Adipose tissue (tissue), 3 donors: ENCODE measurements at regions not wholly inside any gene's neighbourhood (a gene's known extent, or its start where the extent isn't known, plus 50 kb on each side); places are given as distances from the start of the nearest gene placed in this dataset.
"Not testable (repeated sequence)": the region's sequence is repeated elsewhere in the genome, so short reads cannot be mapped to it uniquely, and the experiment has no call there.

Experiments
- H3K27ac ChIP-seq: one replicate; pipeline ENCODE4 v1.5.1; 2013; ENCODE audit warnings: low read depth, low read length
- WGBS, 3 donors: extraction: QIAGEN DNeasy Blood & Tissue Kit; methylation state at CpG; one replicate each; pipeline ENCODE4 v1.1.7; 2013; 5-methylcytosine and 5-hydroxymethylcytosine counted together
- donor health status: healthy with polysubstance abuse.
- donor health status: Bipolar disorder and iron deficiency.
- donor health status: healthy.

DNA sequence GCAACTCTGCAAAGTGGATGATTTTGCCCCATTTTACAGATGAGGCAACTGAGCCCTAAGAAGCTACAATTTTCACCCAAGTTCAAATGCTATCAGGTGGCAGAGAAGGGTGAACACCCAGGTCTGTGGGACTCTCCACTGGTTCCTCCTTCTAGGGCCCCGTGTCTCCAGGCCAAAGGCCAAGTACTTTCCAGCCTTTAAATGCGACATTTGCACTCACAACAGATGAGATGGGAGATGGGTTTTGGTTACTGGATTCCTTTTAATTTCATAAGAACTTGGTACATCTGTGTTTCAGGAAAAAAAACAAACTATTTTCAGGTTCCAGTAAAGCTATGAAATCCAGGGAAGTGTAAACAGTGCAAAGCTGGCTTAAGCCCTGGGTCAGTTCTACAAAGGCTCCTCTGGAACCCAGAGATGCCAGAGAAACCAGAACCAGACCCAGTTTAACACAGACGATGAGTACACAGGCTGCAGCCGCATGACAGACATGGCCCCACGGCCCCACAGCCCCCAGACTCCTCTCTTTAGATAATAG is 361.7 kb downstream of the ANAPC1 start:
- WGBS, 3 donors, result 49 to 60% (median 53%) methylated on average over 5 of the region's 5 CpGs
- no peak overlapping the region for H3K27ac ChIP-seq

DNA sequence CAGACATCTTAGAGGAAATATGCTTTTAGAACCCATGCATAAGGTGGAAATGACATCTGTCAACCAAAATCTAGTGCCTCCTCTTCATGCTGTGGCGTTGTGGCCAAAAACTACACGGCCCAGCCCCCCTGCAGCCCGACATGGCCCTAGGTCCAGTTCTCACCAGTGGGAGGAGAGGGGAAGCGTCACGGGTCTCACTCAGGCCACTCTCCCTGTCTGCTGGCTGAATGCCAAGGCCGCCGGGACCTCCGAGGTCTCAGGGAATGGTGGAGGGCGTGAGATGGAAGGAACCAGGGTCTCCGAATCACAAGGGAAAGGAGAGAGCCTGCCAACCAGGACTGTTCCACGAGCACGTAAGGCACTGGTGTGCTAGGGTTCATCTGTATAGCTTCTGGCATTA is 361.0 kb downstream of the ANAPC1 start:
- WGBS, 3 donors, result 45 to 67% (median 63%) methylated on average over 12 of the region's 12 CpGs
- H3K27ac ChIP-seq, result no peak overlapping the region

DNA sequence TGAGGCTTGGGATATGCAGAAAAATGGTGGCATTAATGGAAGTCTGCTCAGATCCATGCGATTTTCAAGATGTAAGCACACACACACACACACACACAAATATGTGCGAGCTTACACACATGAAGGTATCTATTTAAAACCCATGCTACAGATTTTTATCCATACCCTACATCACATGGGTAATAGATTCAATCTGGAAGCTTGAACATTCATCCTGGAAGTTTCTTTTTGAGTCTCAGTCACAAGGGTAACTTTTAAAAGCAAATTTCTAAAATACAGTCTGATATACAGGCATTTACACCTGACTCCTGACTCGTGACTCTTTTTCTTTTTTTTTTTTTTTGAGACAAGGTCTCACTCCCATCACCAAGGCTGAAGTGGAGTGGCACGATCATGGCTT is 359.0 kb downstream of the ANAPC1 start:
- not testable (repeated sequence) for H3K27ac ChIP-seq

DNA sequence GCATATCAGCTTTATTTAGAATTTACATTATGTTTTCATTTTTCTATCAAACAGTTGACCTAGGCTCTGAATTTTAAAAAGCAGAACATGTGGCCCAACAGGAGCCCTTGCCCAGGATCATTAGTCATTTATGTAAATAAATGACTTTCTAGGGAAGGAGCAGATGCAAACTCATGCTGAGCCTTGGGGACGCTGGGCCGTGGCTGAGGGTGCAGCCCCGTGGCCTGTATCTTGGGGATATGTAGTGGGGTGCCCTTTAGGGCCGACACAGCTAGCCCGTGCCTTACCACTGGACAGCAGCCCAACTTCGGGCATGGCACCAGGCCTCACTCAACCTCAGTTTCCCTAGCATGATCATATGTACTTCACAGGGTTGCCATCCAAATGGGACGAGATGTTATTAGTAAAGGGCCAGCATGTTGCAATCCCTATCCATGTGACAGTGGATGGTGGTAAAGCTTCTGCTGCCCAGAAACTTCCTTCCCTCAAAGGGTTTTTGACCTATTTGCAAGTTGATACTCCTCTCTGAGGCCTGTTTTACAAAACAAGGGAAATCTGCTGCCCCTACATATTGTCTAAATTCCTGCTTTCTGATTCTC is 357.9 kb downstream of the ANAPC1 start:
- H3K27ac ChIP-seq, result not testable (repeated sequence)
- 30 to 70% (median 67%) methylated on average over 7 of the region's 7 CpGs for WGBS, 3 donors

More for the DNA sequence above, 359.0 kb downstream of the ANAPC1 start:
- 88 to 95% (median 93%) methylated on average over 2 to 4 of the region's 4 CpGs for WGBS, 3 donors

DNA sequence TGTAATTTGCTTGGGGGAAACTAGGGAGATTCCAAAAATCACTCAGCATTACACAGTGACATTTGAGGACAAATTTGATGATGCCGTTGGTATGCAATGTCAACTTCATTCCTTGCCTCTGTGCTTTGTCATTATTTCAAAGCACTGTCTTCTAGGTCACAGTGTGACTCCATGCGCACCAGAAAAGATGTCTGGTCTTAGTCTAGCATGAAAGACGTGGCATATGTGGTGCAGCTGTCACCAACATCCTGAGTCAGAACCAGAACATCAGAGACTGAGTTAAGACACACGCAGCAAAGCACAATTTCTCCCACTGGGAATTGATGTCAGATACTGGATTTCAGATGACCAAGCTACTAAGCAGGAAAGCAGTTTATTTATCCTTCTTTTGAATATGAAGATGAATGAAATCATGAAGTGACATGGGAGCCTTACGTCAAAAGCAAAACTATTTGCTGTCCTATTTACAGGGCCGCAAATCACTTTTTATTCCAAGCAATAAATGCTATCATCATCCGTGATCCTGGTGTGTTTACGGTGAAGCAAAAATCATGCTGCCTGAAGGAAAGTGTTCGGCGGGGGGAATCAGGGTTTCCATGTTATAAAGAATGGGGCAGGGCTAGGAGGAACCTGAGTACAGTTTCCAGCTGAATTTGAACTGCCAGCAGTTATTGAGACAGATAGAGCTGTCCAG is 356.1 kb downstream of the ANAPC1 start:
- not testable (repeated sequence) for H3K27ac ChIP-seq
- WGBS, 3 donors, result 88 to 89% (median 89%) methylated on average over 6 of the region's 10 CpGs

DNA sequence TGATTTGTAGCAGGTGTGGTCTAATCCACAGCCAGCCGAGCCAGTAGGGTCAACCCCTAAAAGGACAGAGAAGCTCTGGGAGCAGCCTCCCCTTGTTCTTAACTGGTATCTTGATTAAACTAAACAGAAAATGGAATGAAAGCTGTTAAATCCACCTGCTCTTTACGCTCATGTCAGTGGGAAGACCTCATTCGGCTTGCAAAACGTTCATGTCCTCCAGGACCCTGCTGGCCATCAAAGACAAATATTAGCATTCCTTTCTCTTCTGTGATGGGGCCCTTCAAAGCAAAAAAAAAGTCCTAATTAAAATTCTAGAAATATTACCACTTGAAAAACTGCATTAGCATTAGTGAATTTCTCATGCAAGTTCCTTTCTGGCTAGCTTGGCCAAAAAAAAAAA is 355.0 kb downstream of the ANAPC1 start:
- WGBS, 3 donors, result 65 to 93% (median 91%) methylated on average over 3 of the region's 4 CpGs
- not testable (repeated sequence) for H3K27ac ChIP-seq

DNA sequence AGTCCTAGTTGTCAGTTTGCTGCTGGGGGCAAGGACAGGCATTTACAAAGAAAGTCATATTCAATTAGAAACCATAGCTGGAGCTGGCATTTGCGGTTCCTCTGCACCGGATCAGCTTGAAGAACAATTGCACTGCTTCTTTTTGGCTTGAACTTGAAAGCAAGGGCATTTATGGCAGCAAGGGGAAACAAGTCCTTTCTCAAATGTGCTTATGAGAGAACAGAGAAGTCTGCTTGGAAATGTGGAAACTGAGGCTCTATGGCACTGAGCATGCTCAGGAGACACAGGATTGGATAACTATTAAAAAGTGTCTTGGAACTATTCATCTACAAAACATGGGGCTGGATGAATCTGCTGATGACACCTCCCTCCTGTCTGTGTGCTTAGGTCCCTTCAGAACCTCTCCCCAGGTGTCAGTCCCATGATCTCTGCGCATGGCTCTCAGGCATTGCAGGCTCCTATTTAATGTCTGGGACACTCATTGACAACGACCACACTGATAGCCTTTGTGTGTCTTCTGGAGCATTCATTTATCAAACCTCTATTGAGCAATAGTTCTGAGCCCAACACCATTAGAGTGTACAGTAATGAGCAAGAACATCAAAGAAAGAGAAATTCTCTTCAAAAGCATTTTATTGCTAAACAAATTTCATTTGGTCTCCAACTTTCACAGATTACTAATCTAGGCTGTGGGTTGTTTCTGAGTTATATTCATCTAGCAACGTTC is 353.6 kb downstream of the ANAPC1 start:
- not testable (repeated sequence) for H3K27ac ChIP-seq
- WGBS, 3 donors, result 64 to 91% (median 78%) methylated on average over 4 to 5 of the region's 5 CpGs

DNA sequence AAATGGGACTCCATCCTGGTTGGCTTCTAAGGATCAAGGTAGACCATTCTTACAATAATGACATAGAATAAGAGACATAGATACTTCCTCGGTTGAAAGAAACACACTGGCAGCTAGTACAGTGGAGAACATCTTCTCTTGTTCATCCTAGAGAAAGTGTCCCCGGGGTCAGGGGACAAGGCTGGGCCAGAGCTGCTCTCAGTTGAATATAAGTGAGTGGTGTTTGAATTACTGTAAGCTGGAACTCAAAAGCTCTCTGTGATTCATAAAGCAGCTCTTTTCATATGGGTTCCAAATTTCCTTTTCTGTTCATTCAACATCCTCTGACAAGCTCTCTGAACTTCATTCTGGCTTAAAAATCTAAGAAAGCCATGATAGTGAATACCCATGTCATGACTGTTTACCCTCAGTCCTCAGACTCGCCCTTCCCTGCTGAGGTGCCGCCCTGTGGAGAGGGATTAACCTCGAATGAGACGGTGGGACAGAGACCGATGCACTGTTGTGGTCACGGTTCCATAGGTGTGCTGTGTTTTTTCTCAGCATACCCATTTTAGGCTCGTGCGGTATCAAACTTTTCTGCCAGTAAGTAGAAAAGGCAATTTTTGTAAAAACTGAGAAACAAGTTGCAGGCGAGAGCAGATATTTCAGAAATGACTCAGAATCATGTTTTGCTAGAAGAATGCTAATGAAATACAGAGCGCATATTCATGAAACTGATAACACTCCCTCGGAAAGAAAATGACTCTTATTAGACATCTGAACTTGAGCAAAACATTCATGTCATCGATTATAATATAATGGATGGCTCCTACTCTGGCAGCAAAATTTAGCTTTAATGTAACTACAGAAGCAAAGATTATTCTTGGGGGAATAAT is 351.1 kb downstream of the ANAPC1 start:
- 46 to 69% (median 67%) methylated on average over 6 to 7 of the region's 14 CpGs for WGBS, 3 donors
- not testable (repeated sequence) for H3K27ac ChIP-seq

DNA sequence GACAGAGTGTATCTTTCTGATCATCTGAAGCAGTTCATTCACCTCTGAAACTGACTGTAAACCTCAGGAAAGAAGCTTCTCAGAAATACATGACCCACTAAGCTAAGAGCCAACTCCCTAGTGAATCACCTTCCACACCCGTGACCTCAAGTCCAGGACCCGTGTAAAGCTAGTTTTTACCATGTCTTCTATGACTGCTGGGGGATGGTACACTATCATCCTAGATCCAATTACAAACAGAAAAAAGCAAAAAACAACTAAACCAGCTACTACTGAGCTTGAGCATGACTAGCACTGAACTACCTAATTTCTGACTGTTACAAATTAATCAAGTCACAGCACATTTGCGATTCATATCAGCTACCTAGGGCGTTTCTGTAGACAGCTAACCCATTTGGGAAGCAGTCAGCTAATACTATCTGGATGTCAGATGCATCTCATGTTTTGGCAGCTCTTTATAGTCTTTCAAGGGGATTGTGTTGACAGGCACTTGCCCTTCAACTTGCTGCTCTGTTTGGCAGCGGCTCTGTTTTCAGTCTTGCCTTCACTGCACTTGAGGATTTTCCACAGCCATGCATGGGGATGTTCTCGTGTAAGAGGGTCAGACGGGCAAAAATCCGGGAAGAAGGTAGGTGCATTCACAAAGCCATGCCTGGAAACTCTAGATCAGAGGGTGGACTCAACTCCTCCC is 350.3 kb downstream of the ANAPC1 start:
- 69 to 75% (median 71%) methylated on average over 4 to 6 of the region's 8 CpGs for WGBS, 3 donors
- not testable (repeated sequence) for H3K27ac ChIP-seq

DNA sequence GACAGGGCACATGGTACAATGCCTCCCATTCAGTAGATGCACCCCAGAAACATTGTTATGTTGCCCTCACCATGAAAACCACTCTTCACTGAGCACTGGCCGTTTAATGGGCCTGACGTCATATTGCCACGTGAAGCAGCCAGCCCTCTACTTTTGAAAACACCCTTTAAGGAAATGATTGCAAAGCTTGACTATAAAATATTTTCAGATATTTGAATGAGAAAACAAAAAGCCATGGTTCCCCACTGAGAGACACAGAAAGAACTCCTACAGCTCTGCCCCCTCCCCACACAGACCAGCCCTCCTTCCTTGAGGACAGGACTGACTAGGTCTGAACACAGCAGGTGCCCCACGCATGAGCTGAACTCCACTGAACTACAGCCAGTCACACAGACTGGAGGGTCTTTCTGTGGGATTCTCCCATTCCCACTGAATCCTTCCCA is 349.1 kb downstream of the ANAPC1 start:
- no peak overlapping the region for H3K27ac ChIP-seq
- 38 to 53% (median 44%) methylated on average over 4 of the region's 4 CpGs for WGBS, 3 donors

DNA sequence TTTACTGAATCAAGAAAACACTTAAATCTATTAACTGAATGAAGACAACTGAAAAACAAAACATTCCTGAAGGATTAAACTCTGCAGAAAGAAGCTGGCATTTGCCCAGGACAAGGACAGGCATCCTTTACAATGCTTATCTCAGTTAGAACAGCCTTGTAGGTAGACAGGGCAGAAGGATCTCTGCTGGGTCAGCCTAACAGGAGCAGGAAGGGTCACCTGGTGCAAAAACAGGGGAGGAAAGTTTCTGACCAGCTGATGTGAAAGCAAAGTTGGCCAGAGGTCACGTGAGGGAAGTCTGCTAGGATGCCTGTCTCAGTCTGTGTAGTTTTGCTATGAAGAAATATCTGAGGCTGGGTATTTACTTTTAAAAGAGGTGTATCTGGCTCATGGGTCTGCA is 348.6 kb downstream of the ANAPC1 start:
- 33 to 52% (median 43%) methylated on average over 1 of the region's 1 CpG for WGBS, 3 donors
- no peak overlapping the region for H3K27ac ChIP-seq

DNA sequence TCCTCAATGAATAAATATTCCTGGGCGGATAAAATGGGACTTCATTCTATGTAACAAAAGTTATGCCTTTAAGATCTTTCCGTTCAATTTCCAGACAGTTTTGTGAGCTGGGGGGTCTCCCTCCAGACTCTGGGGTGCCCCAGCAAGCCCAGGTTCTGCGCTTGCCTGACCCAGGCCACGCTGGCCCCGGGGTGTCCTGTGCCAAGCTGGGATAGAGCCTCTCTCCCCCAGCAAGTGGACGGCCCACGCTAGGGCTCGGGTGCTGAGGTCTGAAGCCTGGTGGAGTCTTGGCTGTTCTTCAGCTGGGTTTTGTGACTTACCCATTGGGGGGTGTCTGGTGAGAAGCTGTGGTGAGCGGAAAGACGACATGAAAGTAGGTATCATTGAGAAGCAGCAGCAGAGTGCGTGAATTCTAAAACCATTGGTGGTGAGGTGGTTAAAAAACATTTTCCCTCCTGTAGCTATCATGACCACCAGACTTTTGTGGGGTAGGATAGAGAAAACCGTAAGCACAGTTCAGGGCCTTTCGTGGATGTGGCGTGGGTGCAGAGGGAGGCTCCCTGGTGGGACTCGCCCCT is 346.8 kb downstream of the ANAPC1 start:
- no peak overlapping the region for H3K27ac ChIP-seq
- WGBS, 3 donors, result 92 to 95% (median 92%) methylated on average over 15 of the region's 15 CpGs

DNA sequence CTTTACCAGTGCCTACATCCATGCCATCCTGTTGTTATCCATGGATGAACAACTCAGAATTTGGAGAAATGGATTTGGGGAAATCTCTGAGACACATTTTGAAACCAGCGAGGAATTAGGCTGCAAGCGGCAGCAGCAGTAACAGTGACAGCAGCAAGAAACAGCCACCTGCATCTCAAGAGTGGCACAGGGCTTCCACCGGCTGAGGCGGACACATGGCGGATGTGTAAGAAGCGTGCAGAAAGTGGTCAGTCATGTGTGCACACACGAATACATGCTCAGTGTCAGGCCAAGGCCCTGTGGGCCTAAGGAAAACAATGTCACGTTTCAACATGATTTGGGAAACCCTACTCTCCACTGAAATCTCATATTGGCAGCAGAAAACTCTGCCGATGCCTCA is 344.0 kb downstream of the ANAPC1 start:
- H3K27ac ChIP-seq, result not testable (repeated sequence)
- WGBS, 3 donors, result 87 to 96% (median 92%) methylated on average over 5 to 7 of the region's 9 CpGs

DNA sequence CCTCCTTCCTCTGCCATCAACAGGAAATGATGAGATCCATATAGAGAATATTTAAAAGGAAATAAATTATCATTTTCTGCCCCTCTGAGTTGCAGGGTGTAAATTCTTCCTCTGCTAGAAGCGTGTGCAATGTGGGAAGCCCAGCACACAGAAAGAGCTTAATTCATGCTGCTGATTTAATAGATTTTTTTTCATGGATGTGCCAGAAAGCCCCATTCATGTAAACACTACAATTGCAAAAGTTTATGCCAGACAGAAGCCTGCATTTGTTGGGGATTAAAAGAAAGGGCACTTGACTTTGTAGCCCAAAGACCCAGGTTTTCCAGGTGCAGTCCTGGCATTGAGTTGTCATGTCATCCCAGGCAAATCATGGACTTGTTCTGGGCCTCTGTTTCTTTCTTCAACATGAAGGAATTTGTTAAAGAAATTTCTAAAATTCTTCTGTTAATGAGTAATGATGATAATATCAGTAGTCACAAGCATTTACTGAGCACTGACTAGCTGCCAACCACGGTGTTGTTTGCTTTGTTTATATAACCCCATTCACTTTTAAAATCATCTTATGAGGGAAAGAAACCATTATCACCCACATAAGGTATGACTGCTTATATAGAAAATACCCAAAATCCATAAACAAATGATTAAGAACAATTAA is 341.7 kb downstream of the ANAPC1 start:
- H3K27ac ChIP-seq, result not testable (repeated sequence)
- 15 to 50% (median 46%) methylated on average over 1 of the region's 2 CpGs for WGBS, 3 donors

DNA sequence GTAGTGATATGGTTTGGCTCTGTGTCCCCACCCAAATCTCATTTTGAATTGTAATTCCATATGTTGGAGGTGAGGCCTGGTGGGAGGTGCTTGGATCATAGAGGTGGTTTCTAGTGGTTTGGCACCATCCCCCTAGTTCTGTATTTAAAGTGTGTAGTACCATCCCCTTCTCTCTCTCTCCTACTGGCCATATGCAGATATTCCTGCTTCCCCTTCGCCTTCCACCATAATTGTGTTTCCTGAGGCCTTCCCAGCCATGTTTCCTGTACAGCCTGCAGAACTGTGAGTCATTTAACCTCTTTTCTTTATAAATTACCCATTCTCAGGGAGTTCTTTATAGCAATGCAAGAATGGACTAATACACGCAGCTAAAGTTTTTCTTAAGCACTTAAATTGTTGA is 340.0 kb downstream of the ANAPC1 start:
- 0 to 53% (median 47%) methylated on average over 1 of the region's 2 CpGs for WGBS, 3 donors
- not testable (repeated sequence) for H3K27ac ChIP-seq

DNA sequence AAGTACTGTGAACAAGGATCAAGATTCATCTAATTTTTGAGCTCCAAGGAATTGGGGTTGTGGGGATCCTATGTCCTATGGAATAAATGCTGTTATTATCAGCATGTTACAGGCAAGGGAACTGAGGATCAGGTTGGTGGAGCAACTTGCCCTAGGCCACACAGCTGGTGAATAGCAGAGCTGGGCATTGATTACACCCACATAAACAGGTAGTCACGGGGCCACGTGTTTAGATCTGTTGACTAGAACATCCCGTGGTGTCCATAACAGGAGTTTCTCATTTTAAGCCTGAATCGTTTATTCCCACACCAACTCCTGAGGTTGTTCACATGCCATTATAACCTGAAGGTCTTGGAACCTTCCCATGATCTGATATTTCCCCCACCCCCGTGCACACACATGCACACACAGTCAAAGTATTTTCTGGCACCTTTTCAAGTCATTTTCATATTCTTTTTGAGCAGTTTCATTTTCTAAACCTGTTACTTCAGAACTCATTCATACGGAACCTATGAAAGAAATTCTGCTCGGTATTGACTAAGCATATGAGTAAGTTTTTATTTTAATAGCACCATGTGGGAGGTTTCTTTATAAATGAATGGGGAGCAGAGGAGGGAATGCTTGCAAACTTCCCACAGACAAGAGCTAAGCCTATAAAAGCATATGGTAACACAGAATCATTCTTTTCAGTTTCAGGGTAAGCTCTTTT is 338.1 kb downstream of the ANAPC1 start:
- H3K27ac ChIP-seq, result not testable (repeated sequence)
- 77 to 93% (median 86%) methylated on average over 3 to 5 of the region's 7 CpGs for WGBS, 3 donors

DNA sequence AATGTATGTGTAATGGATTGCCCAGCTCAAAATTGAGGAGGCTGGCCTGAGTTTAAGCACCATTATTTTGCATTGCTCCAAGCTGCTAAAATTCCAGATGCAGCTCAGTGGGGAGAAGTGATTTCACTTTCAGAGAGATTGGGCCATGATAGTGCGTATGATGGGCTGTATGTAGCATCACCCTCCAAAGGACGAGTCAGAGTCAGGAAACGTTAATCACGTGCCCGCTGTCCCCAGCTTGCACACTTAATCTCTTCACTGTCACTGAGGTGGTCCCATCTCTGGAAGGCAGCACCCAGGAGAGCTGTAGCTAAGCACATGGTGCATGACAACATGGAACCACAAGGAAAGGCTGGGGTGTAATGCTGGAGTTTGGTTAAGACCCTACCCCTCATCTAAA is 337.4 kb downstream of the ANAPC1 start:
- H3K27ac ChIP-seq, result not testable (repeated sequence)
- 83 to 89% (median 85%) methylated on average over 5 of the region's 5 CpGs for whole genome bisulfite sequencing, 3 donors
